Type B pancreatic cell (in vitro differentiated cells): ENCODE measurements at regions not wholly inside any gene's neighbourhood (a gene's known extent, or its start where the extent isn't known, plus 50 kb on each side); places are given as distances from the start of the nearest gene placed in this dataset.

ENCODE experiments used
- DNase-seq: peaks from one replicate; pipeline ENCODE4 v3.0.0; 2021; ENCODE audit warnings: mixed read lengths; ENCODE audit not compliant: unreplicated experiment; ENCODE audit errors: extremely low spot score
- H3K27ac Mint-ChIP-seq: 2 replicates; pipeline ENCODE4 v1.8.0; 2021; ENCODE audit warnings: mild to moderate bottlenecking, mixed read lengths
- H3K27me3 Mint-ChIP-seq: 2 replicates; pipeline ENCODE4 v1.8.0; 2021; ENCODE audit warnings: mixed read lengths
- H3K36me3 Mint-ChIP-seq: 2 replicates; pipeline ENCODE4 v1.8.0; 2021; ENCODE audit warnings: mixed read lengths
- H3K4me1 Mint-ChIP-seq: one replicate; pipeline ENCODE4 v1.8.0; 2021; ENCODE audit warnings: mixed read lengths; ENCODE audit not compliant: unreplicated experiment
- H3K4me3 Mint-ChIP-seq: 2 replicates; pipeline ENCODE4 v1.8.0; 2021; ENCODE audit warnings: mild to moderate bottlenecking, mixed read lengths
- H3K9me3 Mint-ChIP-seq: 2 replicates; pipeline ENCODE4 v1.8.0; 2021; ENCODE audit warnings: mixed read lengths
- TF ChIP-seq, protein P1 (sequence below): fragments of 200-600 bp; sonication (generic); conservative IDR thresholded peaks from 2 replicates; pipeline ENCODE4 v1.5.0; 2021; ENCODE audit warnings: antibody characterized with exemption, mild to moderate bottlenecking

DNA sequence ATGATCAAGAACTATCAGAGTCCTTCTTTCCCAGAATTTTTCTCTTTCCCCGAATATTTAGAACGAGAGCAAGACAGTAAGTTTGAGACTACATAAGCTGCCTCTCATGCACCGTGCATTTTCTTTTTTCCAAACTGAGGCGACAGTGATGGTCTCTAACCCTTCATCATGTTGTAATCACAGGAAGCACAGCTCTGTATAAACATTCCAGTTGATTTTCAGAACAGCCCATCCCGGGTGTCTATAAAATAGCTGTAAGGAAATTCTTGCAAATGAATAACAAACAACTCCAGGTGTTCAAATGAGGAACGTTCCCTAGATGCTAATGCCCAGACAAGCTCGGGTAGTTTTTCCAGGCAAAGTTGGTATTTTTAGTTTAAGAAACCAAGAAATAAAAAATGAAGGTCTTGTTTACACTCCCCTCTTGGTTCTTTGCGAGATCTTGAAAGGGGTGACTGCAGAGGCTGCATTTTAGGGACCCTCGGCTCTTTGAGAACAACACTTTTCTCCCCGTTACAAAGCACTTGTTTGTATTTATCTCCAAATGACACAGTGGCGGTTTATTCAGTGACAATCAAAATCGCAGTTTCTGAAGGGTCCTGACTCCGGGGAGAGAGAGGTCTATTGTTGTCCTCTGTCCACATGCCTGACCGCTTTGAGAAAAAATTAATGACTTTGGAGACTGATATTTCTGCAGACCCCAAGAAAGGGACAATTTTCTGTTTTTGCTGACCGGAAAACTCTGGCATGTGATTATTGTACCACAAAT is 101.1 kb upstream of the NCK2 start:
- H3K9me3 Mint-ChIP-seq: no peaks in the 10 kb centered on the region
- TF ChIP-seq, protein P1, sequence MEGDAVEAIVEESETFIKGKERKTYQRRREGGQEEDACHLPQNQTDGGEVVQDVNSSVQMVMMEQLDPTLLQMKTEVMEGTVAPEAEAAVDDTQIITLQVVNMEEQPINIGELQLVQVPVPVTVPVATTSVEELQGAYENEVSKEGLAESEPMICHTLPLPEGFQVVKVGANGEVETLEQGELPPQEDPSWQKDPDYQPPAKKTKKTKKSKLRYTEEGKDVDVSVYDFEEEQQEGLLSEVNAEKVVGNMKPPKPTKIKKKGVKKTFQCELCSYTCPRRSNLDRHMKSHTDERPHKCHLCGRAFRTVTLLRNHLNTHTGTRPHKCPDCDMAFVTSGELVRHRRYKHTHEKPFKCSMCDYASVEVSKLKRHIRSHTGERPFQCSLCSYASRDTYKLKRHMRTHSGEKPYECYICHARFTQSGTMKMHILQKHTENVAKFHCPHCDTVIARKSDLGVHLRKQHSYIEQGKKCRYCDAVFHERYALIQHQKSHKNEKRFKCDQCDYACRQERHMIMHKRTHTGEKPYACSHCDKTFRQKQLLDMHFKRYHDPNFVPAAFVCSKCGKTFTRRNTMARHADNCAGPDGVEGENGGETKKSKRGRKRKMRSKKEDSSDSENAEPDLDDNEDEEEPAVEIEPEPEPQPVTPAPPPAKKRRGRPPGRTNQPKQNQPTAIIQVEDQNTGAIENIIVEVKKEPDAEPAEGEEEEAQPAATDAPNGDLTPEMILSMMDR: no peak
- peaks cover 27% of the 10 kb centered on the region for H3K27me3 Mint-ChIP-seq
- H3K4me1 Mint-ChIP-seq: peaks cover 29% of the 10 kb centered on the region
- DNase-seq: no peak
- no peak overlapping the region for H3K27ac Mint-ChIP-seq
- H3K4me3 Mint-ChIP-seq: no peak overlapping the region
- H3K36me3 Mint-ChIP-seq: no peaks in the 10 kb centered on the region

DNA sequence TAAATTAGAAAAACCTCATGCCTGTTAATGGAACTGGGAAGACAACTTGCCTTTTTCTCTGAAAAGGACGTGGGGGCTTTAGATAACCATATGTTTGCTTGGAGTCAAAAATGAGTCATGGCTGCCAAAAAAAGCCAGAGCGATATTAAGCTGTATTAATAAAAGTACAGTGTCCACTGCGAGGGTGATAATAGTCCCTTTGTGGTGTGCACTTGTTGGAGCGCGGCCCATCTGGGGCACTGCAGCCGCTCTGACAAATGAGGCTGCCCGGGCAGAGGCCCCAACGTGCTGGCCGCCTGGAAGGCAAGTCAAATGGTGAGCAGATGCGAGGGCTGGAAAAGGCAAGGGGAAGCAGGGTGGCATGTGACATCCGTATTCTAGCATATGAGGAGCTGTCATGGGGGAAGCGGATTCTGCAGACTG is 103.3 kb upstream of the NCK2 start:
- H3K4me3 Mint-ChIP-seq: no peak overlapping the region
- H3K27me3 Mint-ChIP-seq: peaks cover 22% of the 10 kb centered on the region
- no peaks in the 10 kb centered on the region for H3K9me3 Mint-ChIP-seq
- TF ChIP-seq, protein P1: no peak
- DNase-seq: no peak
- H3K4me1 Mint-ChIP-seq: peaks cover 38% of the 10 kb centered on the region
- no peaks in the 10 kb centered on the region for H3K36me3 Mint-ChIP-seq
- H3K27ac Mint-ChIP-seq: no peak overlapping the region

DNA sequence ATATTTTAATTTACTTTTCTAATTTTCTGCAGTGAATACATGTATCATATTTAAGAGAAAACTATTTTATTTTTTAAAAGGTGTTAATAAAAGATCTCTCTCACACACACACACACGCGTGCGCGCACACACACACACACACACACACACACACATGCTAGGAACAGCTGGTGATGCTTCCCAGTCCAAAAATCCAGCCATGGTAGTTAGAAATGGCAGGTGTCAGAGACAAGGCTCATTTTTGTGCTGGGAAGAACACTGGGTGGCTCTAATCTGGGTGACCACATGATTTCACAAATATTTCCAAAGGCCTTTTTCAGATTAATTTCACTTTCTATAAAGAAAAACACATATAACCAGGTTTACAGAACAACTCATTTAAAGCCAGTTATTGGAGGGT is 104.5 kb upstream of the NCK2 start:
- Mint-ChIP-seq H3K9me3 (no peaks in the 10 kb centered on the region), H3K27me3 (peaks cover 15% of the 10 kb centered on the region), H3K4me1 (peaks cover 40% of the 10 kb centered on the region), H3K27ac (no peak overlapping the region), H3K36me3 (no peaks in the 10 kb centered on the region), H3K4me3 (no peak overlapping the region)
- TF ChIP-seq, protein P1: no peak
- no peak for DNase-seq

DNA sequence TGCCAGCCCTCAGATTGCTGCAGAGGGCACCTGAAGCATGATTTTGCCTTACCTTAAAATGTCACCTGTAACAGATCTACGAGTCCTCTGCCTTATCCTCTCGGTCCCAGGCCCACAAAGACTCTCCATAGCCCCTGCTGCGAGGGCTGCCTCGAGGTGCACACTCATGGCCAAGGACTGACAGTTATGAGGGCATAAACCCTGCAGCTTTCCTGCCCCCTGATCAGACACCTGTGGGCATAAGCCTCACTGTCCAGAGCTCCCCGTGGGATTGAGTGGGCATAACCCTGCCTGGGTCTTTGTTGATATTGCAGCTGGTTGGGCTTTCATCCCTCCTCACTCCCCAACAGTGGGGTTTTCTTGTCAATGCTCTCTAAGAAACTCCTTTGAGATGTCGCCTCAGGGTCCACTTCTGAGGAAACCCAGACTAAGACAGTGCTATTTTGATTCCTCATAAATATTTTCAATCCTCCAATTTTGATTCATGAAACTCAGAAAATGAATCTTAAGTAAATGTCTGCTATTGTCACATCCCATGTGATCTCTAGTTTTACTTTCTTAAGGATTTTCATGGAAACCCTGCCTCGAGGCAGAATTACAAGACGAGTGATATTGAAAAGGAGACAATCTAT is 108.5 kb upstream of the NCK2 start:
- peaks cover 21% of the 10 kb centered on the region for H3K4me1 Mint-ChIP-seq
- DNase-seq: no peak
- TF ChIP-seq, protein P1: no peak
- H3K9me3 Mint-ChIP-seq: no peaks in the 10 kb centered on the region
- H3K27me3 Mint-ChIP-seq: peaks cover 6% of the 10 kb centered on the region
- no peak overlapping the region for H3K4me3 Mint-ChIP-seq
- H3K27ac Mint-ChIP-seq: no peak overlapping the region
- H3K36me3 Mint-ChIP-seq: no peaks in the 10 kb centered on the region

DNA sequence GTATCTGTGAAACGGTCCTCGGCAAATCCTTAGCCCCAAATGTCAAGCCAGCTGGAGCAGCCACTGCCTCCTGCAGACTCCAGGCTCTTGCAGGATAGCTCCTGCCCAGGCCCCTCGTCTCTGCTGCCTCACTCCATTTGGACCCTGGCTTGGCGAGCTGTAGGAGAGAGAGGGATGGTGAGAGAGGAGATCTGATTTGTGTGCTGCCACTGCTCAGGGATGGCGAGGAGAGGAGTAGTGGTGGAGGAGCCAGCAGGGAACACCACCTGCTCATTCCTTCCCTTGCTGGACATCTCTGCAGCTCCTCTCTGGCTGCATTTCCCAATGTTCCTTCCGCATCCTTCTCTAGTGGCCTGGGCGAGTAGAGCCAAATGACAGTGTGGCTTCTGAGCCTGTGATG is 109.1 kb upstream of the NCK2 start:
- peaks cover 8% of the 10 kb centered on the region for H3K27me3 Mint-ChIP-seq
- DNase-seq: no peak
- H3K4me3 Mint-ChIP-seq: no peak overlapping the region
- no peak overlapping the region for H3K27ac Mint-ChIP-seq
- H3K36me3 Mint-ChIP-seq: no peaks in the 10 kb centered on the region
- H3K4me1 Mint-ChIP-seq: peaks cover 21% of the 10 kb centered on the region
- H3K9me3 Mint-ChIP-seq: no peaks in the 10 kb centered on the region
- TF ChIP-seq, protein P1: no peak
